Duodenal mucosa (tissue), 2 donors: ENCODE measurements at regions not wholly inside any gene's neighbourhood (a gene's known extent, or its start where the extent isn't known, plus 50 kb on each side); places are given as distances from the start of the nearest gene placed in this dataset.
"Not testable (repeated sequence)": the region's sequence is repeated elsewhere in the genome, so short reads cannot be mapped to it uniquely, and the experiment has no call there.

Experiments used
- H3K27ac ChIP-seq: one replicate; pipeline ENCODE4 v1.7.0; 2013; ENCODE audit warnings: low read depth, low read length
- H3K27me3 ChIP-seq, 2 donors: one replicate each; pipeline ENCODE4 v1.7.0; 2013; ENCODE audit warnings: low read length in 2 of 2, control low read depth in 1 of 2; ENCODE audit not compliant: insufficient read depth in 2 of 2, control insufficient read depth in 1 of 2
- H3K36me3 ChIP-seq, 2 donors: one replicate each; pipeline ENCODE4 v1.7.0; 2013; ENCODE audit warnings: low read length in 2 of 2, control low read depth in 1 of 2; ENCODE audit not compliant: insufficient read depth in 2 of 2, control insufficient read depth in 1 of 2
- H3K4me1 ChIP-seq, 2 donors: one replicate each; pipeline ENCODE4 v1.7.0; 2013; ENCODE audit warnings: low read length in 2 of 2, control low read depth in 1 of 2; ENCODE audit not compliant: insufficient read depth in 2 of 2, control insufficient read depth in 1 of 2
- H3K4me3 ChIP-seq, 2 donors: one replicate each; pipeline ENCODE4 v1.7.0; 2013; ENCODE audit warnings: low read length in 2 of 2, low read depth in 1 of 2
- H3K9ac ChIP-seq, 2 donors: one replicate each; pipeline ENCODE4 v1.7.0; 2013; ENCODE audit warnings: low read length in 2 of 2, low read depth in 1 of 2
- H3K9me3 ChIP-seq, 2 donors: one replicate each; pipeline ENCODE4 v1.7.0; 2013; ENCODE audit warnings: low read length in 2 of 2, control low read depth in 1 of 2; ENCODE audit not compliant: control insufficient read depth in 1 of 2

GRCh38 chr6:81026041-81026553 lies 726.4 kb downstream of the TENT5A start:
- Histone ChIP-seq H3K4me3 (no peak overlapping the region), H3K27me3 (no peaks in the 10 kb centered on the region), H3K9me3 (peaks cover 9 to 10% of the 10 kb centered on the region in 2 donors), H3K27ac (no peak overlapping the region), H3K4me1 (no peaks in the 10 kb centered on the region), H3K36me3 (no peaks in the 10 kb centered on the region), H3K9ac (no peak overlapping the region)

- H3K4me3 ChIP-seq: no peak overlapping the region
Measured at GRCh38 chr6:81023709-81024108, 728.8 kb downstream of the TENT5A start.

GRCh38 chr6:81023007-81023582 lies 729.4 kb downstream of the TENT5A start:
- Histone ChIP-seq H3K36me3 (no peaks in the 10 kb centered on the region), H3K9ac (no peak overlapping the region), H3K4me3 (no peak overlapping the region), H3K9me3 (peaks cover 9 to 11% of the 10 kb centered on the region in 2 donors), H3K27ac (no peak overlapping the region), H3K4me1 (no peaks in the 10 kb centered on the region), H3K27me3 (no peaks in the 10 kb centered on the region)

More at GRCh38 chr6:81023709-81024108, 728.8 kb downstream of the TENT5A start:
- Histone ChIP-seq H3K9ac (no peak overlapping the region), H3K9me3 (peaks cover 9 to 10% of the 10 kb centered on the region in 2 donors), H3K27me3 (no peaks in the 10 kb centered on the region), H3K4me1 (no peaks in the 10 kb centered on the region), H3K36me3 (no peaks in the 10 kb centered on the region), H3K27ac (no peak overlapping the region)

- not testable (repeated sequence) for H3K4me1 ChIP-seq, H3K36me3 ChIP-seq, H3K4me3 ChIP-seq, H3K9me3 ChIP-seq, H3K27me3 ChIP-seq, H3K27ac ChIP-seq, H3K9ac ChIP-seq
Measured at GRCh38 chr6:81017586-81017985, 734.9 kb downstream of the TENT5A start.

GRCh38 chr6:81003894-81004293 lies 748.6 kb downstream of the TENT5A start:
- Histone ChIP-seq H3K36me3 (no peaks in the 10 kb centered on the region), H3K27me3 (no peaks in the 10 kb centered on the region), H3K4me1 (no peaks in the 10 kb centered on the region)

GRCh38 chr6:81003156-81003555 lies 749.3 kb downstream of the TENT5A start:
- no peak overlapping the region for H3K27ac ChIP-seq
- no peak overlapping the region for H3K9ac ChIP-seq
- peaks cover 0 to 4% of the 10 kb centered on the region in 2 donors for H3K9me3 ChIP-seq
- H3K4me1 ChIP-seq: no peaks in the 10 kb centered on the region
- no peaks in the 10 kb centered on the region for H3K36me3 ChIP-seq
- no peak overlapping the region for H3K4me3 ChIP-seq
- no peaks in the 10 kb centered on the region for H3K27me3 ChIP-seq

More at GRCh38 chr6:81003894-81004293, 748.6 kb downstream of the TENT5A start:
- Histone ChIP-seq H3K27ac (no peak overlapping the region), H3K9me3 (peaks cover 0 to 4% of the 10 kb centered on the region in 2 donors), H3K9ac (no peak overlapping the region), H3K4me3 (no peak overlapping the region)

GRCh38 chr6:81002126-81002525 lies 750.4 kb downstream of the TENT5A start:
- Histone ChIP-seq H3K4me3 (no peak overlapping the region), H3K27ac (no peak overlapping the region), H3K9me3 (peaks cover 0 to 4% of the 10 kb centered on the region in 2 donors), H3K27me3 (no peaks in the 10 kb centered on the region), H3K9ac (no peak overlapping the region), H3K4me1 (no peaks in the 10 kb centered on the region), H3K36me3 (no peaks in the 10 kb centered on the region)

GRCh38 chr6:80991316-80991715 lies 761.2 kb downstream of the TENT5A start:
- no peak overlapping the region for H3K9ac ChIP-seq
- H3K27ac ChIP-seq: no peak overlapping the region
- H3K4me3 ChIP-seq: no peak overlapping the region
- H3K36me3 ChIP-seq: no peaks in the 10 kb centered on the region
- H3K4me1 ChIP-seq: no peaks in the 10 kb centered on the region
- no peaks in the 10 kb centered on the region for H3K27me3 ChIP-seq
- no peaks in the 10 kb centered on the region for H3K9me3 ChIP-seq

GRCh38 chr6:80988892-80989291 lies 763.6 kb downstream of the TENT5A start:
- no peak overlapping the region for H3K9ac ChIP-seq
- no peaks in the 10 kb centered on the region for H3K36me3 ChIP-seq
- H3K4me3 ChIP-seq: no peak overlapping the region
- H3K27ac ChIP-seq: no peak overlapping the region
- no peaks in the 10 kb centered on the region for H3K9me3 ChIP-seq
- no peaks in the 10 kb centered on the region for H3K4me1 ChIP-seq
- H3K27me3 ChIP-seq: no peaks in the 10 kb centered on the region

- Histone ChIP-seq H3K36me3 (no peaks in the 10 kb centered on the region), H3K9me3 (no peaks in the 10 kb centered on the region), H3K9ac (no peak overlapping the region), H3K27me3 (no peaks in the 10 kb centered on the region), H3K27ac (no peak overlapping the region), H3K4me1 (no peaks in the 10 kb centered on the region), H3K4me3 (no peak overlapping the region)
Measured at GRCh38 chr6:80988286-80988685, 764.2 kb downstream of the TENT5A start.
